Esophagus squamous epithelium (tissue), 5 donors: ENCODE measurements at regions not wholly inside any gene's neighbourhood (a gene's known extent, or its start where the extent isn't known, plus 50 kb on each side); places are given as distances from the start of the nearest gene placed in this dataset.

ENCODE experiments used
- DNase-seq: peaks from one replicate; lab custom pipeline; 2025; lab: John Stamatoyannopoulos, UW
- H3K27ac ChIP-seq, 4 donors: fragments of 200-600 bp; sonication (generic); one replicate each; pipeline ENCODE4 v1.5.1; 2016 to 2019; ENCODE audit warnings: mild to moderate bottlenecking in 1 of 4
- H3K27me3 ChIP-seq, 4 donors: fragments of 200-600 bp; sonication (generic); 1 replicate in 3 of 4; 2 replicates in 1 of 4; pipeline versions ENCODE4 v1.5.1 to v1.6.0; 2017 to 2021; ENCODE audit warnings: antibody characterized with exemption in 1 of 4
- H3K36me3 ChIP-seq, 3 donors: fragments of 200-600 bp; sonication (generic); one replicate each; pipeline ENCODE4 v1.5.1; 2016 to 2019
- H3K4me1 ChIP-seq, 3 donors: fragments of 200-600 bp; sonication (generic); one replicate each; pipeline ENCODE4 v1.5.1; 2017 to 2019
- H3K4me3 ChIP-seq, 4 donors: fragments of 200-600 bp; sonication (generic); 1 replicate in 3 of 4; 2 replicates in 1 of 4; pipeline ENCODE4 v1.5.1; 2016 to 2019; ENCODE audit warnings: mild to moderate bottlenecking in 2 of 4, moderate library complexity in 1 of 4
- H3K9me3 ChIP-seq, 3 donors: fragments of 200-600 bp; sonication (generic); one replicate each; pipeline ENCODE4 v1.5.1; 2016 to 2019
- POLR2A ChIP-seq, 4 donors: fragments of 450-650 bp; IDR thresholded peaks; one replicate each; pipeline ENCODE4 v1.6.1; 2017; ENCODE audit warnings: antibody characterized with exemption in 4 of 4, mild to moderate bottlenecking in 4 of 4, moderate library complexity in 3 of 4
- WGBS, 2 donors: methylation state at CpG; one replicate each; pipeline ENCODE4 v1.1.5; 2018; 5-methylcytosine and 5-hydroxymethylcytosine counted together
- intact Hi-C: fragments of 100-400 bp; cut with DNase I; formaldehyde crosslinking; loops from one replicate; pipeline ENCODE4 v1.15.0; 2022
- TF ChIP-seq, protein P1 (sequence below), 6 experiments: fragments of 450-650 bp in 4 of 6; fragments of 200-600 bp in 2 of 6; sonication (generic) in 2 of 6; IDR thresholded peaks; one replicate each; pipeline ENCODE4 v1.5.1; 2016 to 2019; ENCODE audit warnings: antibody characterized with exemption in 6 of 6, mild to moderate bottlenecking in 4 of 6, moderate library complexity in 4 of 6
- donor health status: DM: yes; HTN: yes; CAD: no.

GRCh38 chrX:20668550-20668949 lies 401.8 kb upstream of the RPS6KA3 start:
- 73 to 94% methylated on average over 1 of the region's 1 CpG for WGBS, 2 donors
- TF ChIP-seq, protein P1, sequence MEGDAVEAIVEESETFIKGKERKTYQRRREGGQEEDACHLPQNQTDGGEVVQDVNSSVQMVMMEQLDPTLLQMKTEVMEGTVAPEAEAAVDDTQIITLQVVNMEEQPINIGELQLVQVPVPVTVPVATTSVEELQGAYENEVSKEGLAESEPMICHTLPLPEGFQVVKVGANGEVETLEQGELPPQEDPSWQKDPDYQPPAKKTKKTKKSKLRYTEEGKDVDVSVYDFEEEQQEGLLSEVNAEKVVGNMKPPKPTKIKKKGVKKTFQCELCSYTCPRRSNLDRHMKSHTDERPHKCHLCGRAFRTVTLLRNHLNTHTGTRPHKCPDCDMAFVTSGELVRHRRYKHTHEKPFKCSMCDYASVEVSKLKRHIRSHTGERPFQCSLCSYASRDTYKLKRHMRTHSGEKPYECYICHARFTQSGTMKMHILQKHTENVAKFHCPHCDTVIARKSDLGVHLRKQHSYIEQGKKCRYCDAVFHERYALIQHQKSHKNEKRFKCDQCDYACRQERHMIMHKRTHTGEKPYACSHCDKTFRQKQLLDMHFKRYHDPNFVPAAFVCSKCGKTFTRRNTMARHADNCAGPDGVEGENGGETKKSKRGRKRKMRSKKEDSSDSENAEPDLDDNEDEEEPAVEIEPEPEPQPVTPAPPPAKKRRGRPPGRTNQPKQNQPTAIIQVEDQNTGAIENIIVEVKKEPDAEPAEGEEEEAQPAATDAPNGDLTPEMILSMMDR (IDR thresholded peaks at IDR 0.05) = no peak
- no peak for TF ChIP-seq POLR2A (IDR thresholded peaks at IDR 0.05)
- Histone ChIP-seq H3K4me3 (no peak overlapping the region), H3K36me3 (no peaks in the 10 kb centered on the region), H3K27me3 (peaks cover 0 to 2% (median 0%) of the 10 kb centered on the region in 4 donors), H3K9me3 (no peaks in the 10 kb centered on the region), H3K27ac (no peak overlapping the region), H3K4me1 (no peaks in the 10 kb centered on the region)
- intact Hi-C loops = no loop called here
- no peak for DNase-seq

- intact Hi-C loops = no loop called here
- 39 to 61% methylated on average over 3 of the region's 3 CpGs for WGBS, 2 donors
- H3K36me3 ChIP-seq = no peaks in the 10 kb centered on the region
- H3K9me3 ChIP-seq = no peaks in the 10 kb centered on the region
- H3K27me3 ChIP-seq = peaks cover 0 to 2% (median 0%) of the 10 kb centered on the region in 4 donors
- H3K4me3 ChIP-seq = no peak overlapping the region
- H3K4me1 ChIP-seq = no peaks in the 10 kb centered on the region
- DNase-seq = no peak
- H3K27ac ChIP-seq = no peak overlapping the region
- TF ChIP-seq, protein P1 (IDR thresholded peaks at IDR 0.05) = no peak
- TF ChIP-seq POLR2A (IDR thresholded peaks at IDR 0.05) = no peak
These were observed 399.6 kb upstream of the RPS6KA3 start for GRCh38 chrX:20666331-20666730.

DNA sequence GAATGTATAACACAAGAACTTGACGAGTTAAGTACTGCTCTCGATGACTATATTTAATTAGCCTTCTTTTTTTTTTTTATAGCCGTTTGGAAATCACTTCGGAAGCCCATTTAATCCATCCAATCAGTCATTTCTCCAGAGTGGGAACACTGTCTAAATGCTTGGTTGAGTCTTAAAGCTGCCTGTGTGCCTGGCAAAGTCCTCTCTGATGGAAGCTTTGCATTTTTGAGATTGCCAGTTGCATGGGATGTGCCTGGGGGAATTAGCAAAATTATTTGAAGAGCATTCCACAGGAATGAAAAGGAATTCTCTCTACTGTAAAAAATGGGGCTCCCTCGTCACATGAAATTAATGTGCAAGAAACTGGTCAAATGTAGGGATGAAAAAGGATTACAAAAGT lies 398.8 kb upstream of the RPS6KA3 start:
- intact Hi-C loops = no loop called here
- TF ChIP-seq, protein P1 (IDR thresholded peaks at IDR 0.05) = no peak
- TF ChIP-seq POLR2A (IDR thresholded peaks at IDR 0.05) = no peak
- no peak overlapping the region for H3K4me3 ChIP-seq

GRCh38 chrX:20664774-20665173 lies 398.1 kb upstream of the RPS6KA3 start:
- WGBS, 2 donors = 28 to 45% methylated on average over 3 of the region's 3 CpGs
- TF ChIP-seq POLR2A (IDR thresholded peaks at IDR 0.05) = no peak
- TF ChIP-seq, protein P1 (IDR thresholded peaks at IDR 0.05) = no peak
- DNase-seq = no peak
- H3K4me3 ChIP-seq = no peak overlapping the region
- H3K4me1 ChIP-seq = no peaks in the 10 kb centered on the region
- intact Hi-C loops = no loop called here
- peaks cover 0 to 2% (median 0%) of the 10 kb centered on the region in 4 donors for H3K27me3 ChIP-seq
- no peaks in the 10 kb centered on the region for H3K9me3 ChIP-seq
- H3K36me3 ChIP-seq = no peaks in the 10 kb centered on the region
- H3K27ac ChIP-seq = no peak overlapping the region

More for the DNA sequence above, 398.8 kb upstream of the RPS6KA3 start:
- H3K27ac ChIP-seq = no peak overlapping the region
- H3K36me3 ChIP-seq = no peaks in the 10 kb centered on the region
- 25 to 44% methylated on average over 5 of the region's 5 CpGs for WGBS, 2 donors
- no peak for DNase-seq
- peaks cover 0 to 2% (median 0%) of the 10 kb centered on the region in 4 donors for H3K27me3 ChIP-seq
- H3K4me1 ChIP-seq = no peaks in the 10 kb centered on the region
- H3K9me3 ChIP-seq = no peaks in the 10 kb centered on the region

DNA sequence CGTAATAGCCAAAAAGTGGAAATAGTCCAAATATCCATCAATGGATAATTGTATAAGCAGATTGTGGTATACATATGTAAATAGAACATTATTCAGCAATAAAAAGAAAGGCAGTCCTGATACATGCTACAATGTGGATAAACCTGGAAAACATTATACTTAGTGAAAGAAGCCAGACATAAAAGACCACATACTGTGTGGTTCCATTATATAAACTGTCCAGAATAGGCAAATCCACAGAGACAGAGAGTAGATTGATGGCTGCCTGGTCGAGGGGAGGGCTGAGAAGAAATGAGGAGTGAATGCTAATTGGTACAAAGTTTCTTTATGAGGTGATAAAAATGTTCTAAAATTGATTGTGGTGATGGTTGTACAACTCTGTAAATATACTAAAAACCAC lies 397.4 kb upstream of the RPS6KA3 start:
- Histone ChIP-seq H3K27me3 (peaks cover 0 to 2% (median 0%) of the 10 kb centered on the region in 4 donors), H3K9me3 (no peaks in the 10 kb centered on the region), H3K4me1 (no peaks in the 10 kb centered on the region), H3K36me3 (no peaks in the 10 kb centered on the region), H3K4me3 (no peak overlapping the region), H3K27ac (no peak overlapping the region)
- TF ChIP-seq, protein P1 (IDR thresholded peaks at IDR 0.05) = no peak
- TF ChIP-seq POLR2A (IDR thresholded peaks at IDR 0.05) = no peak
- intact Hi-C loops = no loop called here
- 36 to 50% methylated on average over 2 of the region's 2 CpGs for WGBS, 2 donors
- DNase-seq = no peak
